CD4-positive, alpha-beta T cell treated with Interleukin-17A for 4 hours (primary cell): ENCODE measurements at regions not wholly inside any gene's neighbourhood (a gene's known extent, or its start where the extent isn't known, plus 50 kb on each side); places are given as distances from the start of the nearest gene placed in this dataset.

Source experiments
- DNase-seq: peaks from one replicate; pipeline ENCODE4 v3.0.0-alpha.2; 2020; ENCODE audit warnings: mixed read lengths

- DNase-seq: no peak
Measured at GRCh38 chr18:71689416-71690160, 854.6 kb downstream of the CBLN2 start.

DNA sequence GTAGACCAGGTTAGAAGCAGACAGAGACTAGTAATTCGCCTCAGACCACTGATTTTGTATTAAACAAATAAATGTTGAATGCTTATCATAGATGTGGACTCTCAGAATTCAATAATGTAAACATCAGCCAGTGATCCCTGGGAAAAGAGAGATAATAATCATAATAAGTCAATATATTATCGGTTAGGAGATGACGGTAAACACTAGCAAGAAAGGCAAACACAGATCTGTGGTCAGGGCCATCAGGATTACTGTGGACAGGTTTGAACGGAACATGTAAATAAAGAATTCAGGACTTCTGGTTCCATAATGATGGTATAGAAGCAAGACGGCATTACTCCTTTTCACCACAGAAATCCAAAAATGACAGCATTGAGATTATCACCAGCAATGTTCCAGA, 861.6 kb downstream of the CBLN2 start:
- no peak for DNase-seq

DNA sequence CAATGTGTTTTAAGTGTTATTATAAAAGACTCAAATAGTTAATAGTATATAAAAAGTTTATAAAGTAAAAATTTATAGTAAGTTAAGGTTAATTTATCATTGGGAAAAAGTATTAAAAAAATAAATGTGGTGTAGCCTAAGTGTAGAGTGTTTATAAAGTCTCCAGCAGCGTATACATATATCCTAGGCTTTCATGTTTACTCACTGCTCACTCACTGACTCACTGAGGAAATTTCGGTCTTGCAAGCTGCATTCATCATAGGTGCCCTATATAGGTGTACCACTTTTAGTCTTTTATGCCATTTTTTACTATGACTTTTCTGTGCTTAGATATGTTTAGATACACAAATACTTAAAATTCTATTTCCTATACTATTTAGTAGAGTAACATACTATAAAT, 866.0 kb downstream of the CBLN2 start:
- DNase-seq: no peak

GRCh38 chr18:71673954-71674353, 870.2 kb downstream of the CBLN2 start:
- DNase-seq: no peak

DNA sequence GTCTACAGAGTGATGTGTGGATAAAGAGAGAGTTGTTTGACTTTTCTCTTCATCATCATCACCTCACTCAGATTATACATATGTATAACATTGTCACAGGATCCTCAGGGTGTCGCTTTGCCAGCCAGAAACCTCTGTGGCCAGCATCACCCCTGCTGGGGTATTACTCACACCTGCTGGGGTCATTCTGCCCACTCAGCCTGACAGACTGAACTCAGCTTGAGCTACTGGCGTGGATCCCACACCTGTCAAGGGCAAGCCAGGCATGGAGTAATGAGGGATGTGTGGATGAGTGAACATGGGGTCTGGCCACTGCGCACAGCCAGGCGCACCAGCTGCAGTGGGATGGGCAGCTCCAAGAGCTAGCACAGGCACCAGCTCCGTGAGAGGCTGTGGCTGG, 870.6 kb downstream of the CBLN2 start:
- DNase-seq: no peak

DNA sequence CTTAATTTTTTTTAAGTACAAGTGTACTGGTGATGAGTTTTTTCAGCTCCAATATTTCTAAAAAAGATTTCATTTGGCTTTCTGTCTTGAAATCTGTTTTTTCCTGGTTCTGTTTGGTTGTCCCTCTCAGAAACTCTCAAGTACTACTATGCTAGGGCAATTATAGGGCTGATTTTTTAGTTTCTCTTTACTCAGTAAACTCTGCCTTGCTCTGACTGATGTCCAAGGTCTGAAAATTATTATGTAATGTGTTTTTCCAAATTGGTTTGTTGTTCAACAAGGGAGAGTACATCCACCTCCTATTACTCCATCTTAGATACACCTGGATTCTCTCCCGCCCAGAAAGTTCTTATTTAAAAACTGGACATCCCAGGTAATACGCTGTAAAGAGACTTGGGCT, 877.7 kb downstream of the CBLN2 start:
- DNase-seq: no peak

- DNase-seq: no peak
Measured at GRCh38 chr18:71665131-71665530, 879.0 kb downstream of the CBLN2 start.

DNA sequence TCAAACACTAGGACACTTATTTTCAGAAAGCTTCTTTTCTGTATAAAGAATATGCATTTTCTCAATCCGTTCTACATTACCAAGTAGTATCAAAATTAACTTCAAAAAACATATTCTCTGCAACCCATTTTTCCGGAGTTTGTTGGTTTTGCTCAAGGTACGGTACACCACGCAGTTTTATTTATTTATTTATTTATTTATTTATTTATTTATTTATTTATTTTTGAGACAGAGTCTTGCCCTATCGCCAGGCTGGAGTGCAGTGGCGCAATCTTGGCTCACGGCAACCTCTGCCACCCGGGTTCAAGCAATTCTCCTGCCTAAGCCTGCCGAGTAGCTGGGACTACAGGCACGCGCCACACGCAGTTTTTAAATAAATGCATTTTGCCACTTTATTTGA, 900.3 kb downstream of the CBLN2 start:
- no peak for DNase-seq

DNA sequence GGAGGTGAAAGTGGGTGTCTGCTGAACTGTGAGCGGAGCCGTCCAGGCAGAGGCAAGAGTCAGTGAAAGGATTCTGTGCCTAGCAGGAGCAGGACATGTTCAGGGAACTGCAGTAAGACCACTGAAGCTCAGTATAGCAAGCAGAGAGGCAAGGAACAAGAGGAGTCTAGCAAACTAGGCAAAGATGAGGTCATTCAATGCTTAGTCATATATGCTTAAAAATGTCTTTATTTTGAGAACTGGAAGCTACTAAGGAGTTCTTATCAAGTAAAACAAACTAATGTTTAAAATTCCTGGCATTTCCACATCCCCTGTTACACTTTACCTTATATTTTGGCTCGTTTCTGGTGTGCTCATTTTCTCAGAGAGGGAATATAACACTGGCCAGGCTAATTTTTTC, 913.4 kb downstream of the CBLN2 start:
- DNase-seq: no peak

GRCh38 chr18:71625556-71626090, 918.5 kb downstream of the CBLN2 start:
- DNase-seq: no peak

- DNase-seq: no peak
Measured at GRCh38 chr18:71598374-71598773, 945.8 kb downstream of the CBLN2 start.

DNA sequence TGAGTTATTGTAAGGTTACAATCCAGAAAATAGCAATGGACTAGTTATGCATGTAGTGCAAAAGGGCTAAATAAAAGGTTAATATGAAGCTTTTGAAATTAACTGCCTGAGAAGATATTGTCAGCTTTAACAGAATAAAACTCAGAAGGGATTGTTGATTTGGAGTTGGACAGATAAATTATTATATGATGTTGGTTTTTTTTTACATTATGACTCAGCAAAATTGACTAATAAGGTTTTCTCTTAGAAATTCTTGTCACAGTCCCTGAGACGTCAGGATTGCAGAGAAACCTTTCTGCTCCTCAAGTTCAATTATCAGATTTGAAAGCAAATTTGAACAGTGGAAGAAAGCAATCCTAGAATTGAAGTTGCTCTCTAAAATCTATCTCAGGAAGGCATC, 946.9 kb downstream of the CBLN2 start:
- no peak for DNase-seq

DNA sequence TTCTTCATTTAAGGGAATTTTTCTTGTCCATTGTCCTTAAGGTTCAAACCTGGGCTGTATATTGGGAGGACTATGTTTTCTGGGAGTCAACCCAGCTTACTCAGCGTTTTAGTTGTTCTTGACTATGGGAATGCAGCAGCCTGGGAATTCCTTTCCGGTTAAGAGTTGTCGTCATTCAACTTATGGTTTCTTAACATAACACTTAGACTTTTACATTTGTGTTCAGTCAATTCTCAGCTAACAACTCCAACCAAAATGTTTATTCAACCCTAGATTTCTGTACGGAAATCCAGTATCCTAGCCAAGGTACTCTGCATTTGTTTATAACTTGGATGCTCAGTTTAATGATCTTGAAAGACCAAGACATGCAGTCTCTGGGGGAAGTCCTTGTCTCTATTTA, 960.9 kb downstream of the CBLN2 start:
- no peak for DNase-seq

GRCh38 chr18:71554686-71555085, 989.5 kb downstream of the CBLN2 start:
- no peak for DNase-seq

DNA sequence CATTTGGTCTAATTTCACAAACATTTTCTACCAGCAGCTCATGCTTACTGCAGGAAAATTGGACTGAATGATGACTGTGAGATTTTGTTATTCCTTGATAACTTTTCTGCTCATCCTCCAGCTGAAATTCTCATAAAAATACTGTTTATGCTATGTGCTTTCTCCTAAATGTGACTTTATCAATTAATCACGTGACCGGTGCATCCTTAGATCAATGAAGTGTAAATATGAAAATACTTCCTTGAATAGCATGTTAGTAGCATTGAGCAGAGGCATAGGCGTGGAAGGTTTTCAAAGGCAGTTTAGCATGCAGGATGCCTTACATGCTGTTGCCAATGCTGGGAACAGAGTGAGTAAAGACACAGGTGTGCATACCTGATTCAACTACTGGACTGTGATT, 1002.5 kb downstream of the CBLN2 start:
- DNase-seq: no peak

DNA sequence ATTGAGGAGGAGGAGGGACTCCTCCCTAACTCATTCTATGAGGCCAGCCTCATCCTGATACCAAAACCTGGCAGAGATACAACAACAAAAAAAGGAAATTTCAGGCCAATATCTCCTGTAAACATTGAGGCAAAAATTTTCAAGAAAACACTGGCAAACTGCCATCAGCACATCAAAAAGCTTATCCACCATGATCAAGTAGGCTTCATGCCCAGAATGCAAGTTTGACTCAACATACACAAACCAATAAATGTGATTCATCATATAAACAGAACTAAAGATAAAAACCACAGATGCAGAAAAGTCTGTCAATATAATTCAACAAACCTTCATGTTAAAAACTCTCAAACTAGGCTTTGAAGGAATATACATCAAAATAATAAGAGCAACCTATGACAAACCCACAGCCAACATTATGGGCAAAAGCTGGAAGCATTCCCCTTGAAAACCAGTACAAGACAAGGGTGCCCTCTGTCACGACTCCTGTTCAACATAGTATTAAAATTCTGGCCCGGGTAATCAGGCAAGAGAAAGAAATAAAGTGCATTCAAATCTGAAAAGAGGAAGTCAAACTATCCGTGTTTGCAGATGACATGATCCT, 1014.3 kb downstream of the CBLN2 start:
- DNase-seq: no peak

- no peak for DNase-seq
Measured at GRCh38 chr18:71523483-71524435, 1020.4 kb downstream of the CBLN2 start.

DNA sequence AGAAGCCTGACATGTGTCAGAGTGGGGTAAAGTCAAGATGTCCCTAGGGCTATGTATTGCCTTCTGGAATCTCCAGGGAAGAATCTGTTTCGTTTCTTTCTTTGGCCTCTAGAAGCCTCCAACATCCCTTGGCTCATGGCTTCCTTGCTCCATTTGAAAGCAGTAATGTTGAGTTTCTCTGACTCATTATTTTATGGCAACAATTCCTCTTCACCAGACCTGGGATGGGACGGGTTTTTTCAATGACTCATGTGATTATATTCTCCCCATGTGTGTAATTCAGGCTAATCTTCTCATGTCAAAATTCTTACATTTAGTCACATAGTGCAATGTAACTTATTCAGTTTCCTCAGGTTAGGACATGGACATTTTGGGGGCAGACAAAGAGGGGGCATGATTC, 1038.6 kb downstream of the CBLN2 start:
- DNase-seq: no peak

DNA sequence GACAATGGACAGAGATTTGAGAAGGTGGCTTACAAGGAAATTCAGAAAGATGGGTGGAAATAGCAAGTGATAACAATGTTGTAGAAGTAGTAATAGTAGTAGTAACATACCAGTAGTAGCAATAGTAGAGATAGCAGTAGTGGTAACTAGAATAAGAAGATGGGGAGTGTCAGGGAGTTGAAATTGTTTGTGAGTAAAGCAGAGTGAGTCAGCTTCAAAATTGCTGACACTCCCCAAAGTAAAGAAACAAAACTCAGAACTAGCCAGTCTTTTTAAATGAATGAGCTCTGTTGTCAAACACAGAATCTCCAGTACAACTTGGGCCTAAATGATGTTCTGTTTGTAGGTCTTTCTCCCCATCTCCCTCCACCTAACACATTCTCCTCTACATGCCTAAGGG, 1040.9 kb downstream of the CBLN2 start:
- no peak for DNase-seq

GRCh38 chr18:71485611-71486010, 1058.5 kb downstream of the CBLN2 start:
- no peak for DNase-seq

- no peak for DNase-seq
Measured at GRCh38 chr18:71471963-71472725, 1072.0 kb downstream of the CBLN2 start.

GRCh38 chr18:71456206-71456605, 1087.9 kb downstream of the CBLN2 start:
- DNase-seq: no peak

DNA sequence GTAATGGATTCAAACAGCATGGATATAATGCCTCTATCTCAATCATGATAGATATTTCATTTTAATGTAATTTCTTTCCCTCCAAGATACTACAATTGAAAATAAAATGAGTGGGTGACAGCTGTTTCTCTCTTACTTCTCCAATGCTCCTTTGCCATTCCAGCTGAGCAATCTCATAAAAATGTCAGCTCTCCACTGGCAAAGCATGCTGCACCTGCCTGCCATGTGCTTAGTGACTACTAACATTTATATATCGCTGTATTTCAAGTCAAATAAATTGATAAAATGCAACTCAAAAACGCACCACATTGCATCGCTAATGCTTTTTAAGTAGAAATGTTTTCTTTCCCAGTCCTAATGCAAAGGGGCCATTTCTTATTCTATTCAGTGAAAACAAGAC, 1093.9 kb downstream of the CBLN2 start:
- DNase-seq: no peak
